Esophagus muscularis mucosa (tissue), 4 donors: ENCODE measurements at regions not wholly inside any gene's neighbourhood (a gene's known extent, or its start where the extent isn't known, plus 50 kb on each side); places are given as distances from the start of the nearest gene placed in this dataset.

Experiments
- DNase-seq: peaks from one replicate; pipeline ENCODE4 v3.0.0-alpha.2; 2017; ENCODE audit errors: extremely low spot score
- H3K27ac ChIP-seq, 4 donors: fragments of 200-600 bp; sonication (generic); replicated peaks in 1 of 4; 1 replicate in 3 of 4; 2 replicates in 1 of 4; pipeline ENCODE4 v1.5.1; 2016 to 2019; ENCODE audit warnings: mild to moderate bottlenecking in 1 of 4
- H3K27me3 ChIP-seq, 4 donors: fragments of 200-600 bp; sonication (generic); one replicate each; pipeline versions ENCODE4 v1.5.1 to v1.6.0; 2016 to 2019
- H3K36me3 ChIP-seq, 4 donors: fragments of 200-600 bp; sonication (generic); one replicate each; pipeline ENCODE4 v1.5.1; 2016 to 2019
- H3K4me1 ChIP-seq, 4 donors: fragments of 200-600 bp; sonication (generic); one replicate each; pipeline ENCODE4 v1.5.1; 2016 to 2019
- H3K4me3 ChIP-seq, 4 donors: fragments of 200-600 bp; sonication (generic); 1 replicate in 2 of 4; 2 replicates in 2 of 4; pipeline ENCODE4 v1.5.1; 2016 to 2019; ENCODE audit warnings: mild to moderate bottlenecking in 4 of 4, moderate library complexity in 1 of 4
- H3K9me3 ChIP-seq, 4 donors: fragments of 200-600 bp; sonication (generic); 1 replicate in 3 of 4; 2 replicates in 1 of 4; pipeline ENCODE4 v1.5.1; 2016 to 2019
- EP300 ChIP-seq: sonication (generic); formaldehyde crosslinking; IDR thresholded peaks from one replicate; pipeline ENCODE4 v1.6.1; 2017; ENCODE audit warnings: antibody characterized with exemption
- POLR2A ChIP-seq: fragments of 450-650 bp; IDR thresholded peaks from one replicate; pipeline ENCODE4 v1.6.1; 2017; ENCODE audit warnings: antibody characterized with exemption, moderate library complexity, mild to moderate bottlenecking, low read depth
- POLR2AphosphoS5 ChIP-seq, 2 donors: sonication (generic); formaldehyde crosslinking; IDR thresholded peaks; one replicate each; pipeline ENCODE4 v1.6.1; 2017; ENCODE audit warnings: antibody characterized with exemption in 2 of 2
- WGBS: methylation state at CpG from one replicate; pipeline ENCODE4 v1.1.5; 2018; 5-methylcytosine and 5-hydroxymethylcytosine counted together
- intact Hi-C: fragments of 100-400 bp; cut with DNase I; formaldehyde crosslinking; loops from one replicate; pipeline ENCODE4 v1.15.1; 2023
- TF ChIP-seq, protein P1 (sequence below), 3 experiments: fragments of 200-600 bp in 2 of 3; fragments of 450-650 bp in 1 of 3; sonication (generic) in 2 of 3; IDR thresholded peaks; one replicate each; pipeline ENCODE4 v1.5.1; 2017 to 2019; ENCODE audit warnings: antibody characterized with exemption in 3 of 3, mild to moderate bottlenecking in 2 of 3, moderate library complexity in 1 of 3

DNA sequence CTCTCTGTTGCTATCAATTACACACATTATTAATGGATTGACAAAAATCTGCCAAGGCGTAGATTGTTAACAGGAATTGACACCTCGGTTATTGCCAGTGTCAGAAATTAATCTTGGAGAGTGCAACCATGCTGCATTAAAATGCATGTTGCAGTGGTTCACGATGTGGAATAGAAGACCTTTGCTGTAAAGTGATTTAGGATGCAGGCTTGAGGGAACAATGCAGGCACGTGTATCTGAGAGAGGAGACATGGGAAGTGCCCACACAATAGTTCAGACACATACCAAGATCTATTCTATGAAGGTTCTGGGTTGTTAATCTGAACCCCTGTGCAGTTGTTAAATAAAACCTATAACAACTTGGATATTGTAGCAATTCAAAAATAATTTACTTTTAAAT lies 1032.8 kb upstream of the CDH8 start:
- Histone ChIP-seq H3K9me3 (no peaks in the 10 kb centered on the region), H3K4me1 (no peaks in the 10 kb centered on the region), H3K27me3 (no peaks in the 10 kb centered on the region), H3K27ac (no peak overlapping the region), H3K36me3 (no peaks in the 10 kb centered on the region), H3K4me3 (no peak overlapping the region)
- DNase-seq: no peak
- TF ChIP-seq, protein P1, sequence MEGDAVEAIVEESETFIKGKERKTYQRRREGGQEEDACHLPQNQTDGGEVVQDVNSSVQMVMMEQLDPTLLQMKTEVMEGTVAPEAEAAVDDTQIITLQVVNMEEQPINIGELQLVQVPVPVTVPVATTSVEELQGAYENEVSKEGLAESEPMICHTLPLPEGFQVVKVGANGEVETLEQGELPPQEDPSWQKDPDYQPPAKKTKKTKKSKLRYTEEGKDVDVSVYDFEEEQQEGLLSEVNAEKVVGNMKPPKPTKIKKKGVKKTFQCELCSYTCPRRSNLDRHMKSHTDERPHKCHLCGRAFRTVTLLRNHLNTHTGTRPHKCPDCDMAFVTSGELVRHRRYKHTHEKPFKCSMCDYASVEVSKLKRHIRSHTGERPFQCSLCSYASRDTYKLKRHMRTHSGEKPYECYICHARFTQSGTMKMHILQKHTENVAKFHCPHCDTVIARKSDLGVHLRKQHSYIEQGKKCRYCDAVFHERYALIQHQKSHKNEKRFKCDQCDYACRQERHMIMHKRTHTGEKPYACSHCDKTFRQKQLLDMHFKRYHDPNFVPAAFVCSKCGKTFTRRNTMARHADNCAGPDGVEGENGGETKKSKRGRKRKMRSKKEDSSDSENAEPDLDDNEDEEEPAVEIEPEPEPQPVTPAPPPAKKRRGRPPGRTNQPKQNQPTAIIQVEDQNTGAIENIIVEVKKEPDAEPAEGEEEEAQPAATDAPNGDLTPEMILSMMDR (IDR thresholded peaks at IDR 0.05): no peak
- TF ChIP-seq POLR2A (no peak), POLR2AphosphoS5 (IDR thresholded peaks at IDR 0.05) (no peak), EP300 (no peak)
- 64% methylated on average over 4 of the region's 4 CpGs for WGBS
- intact Hi-C loops: no loop called here

DNA sequence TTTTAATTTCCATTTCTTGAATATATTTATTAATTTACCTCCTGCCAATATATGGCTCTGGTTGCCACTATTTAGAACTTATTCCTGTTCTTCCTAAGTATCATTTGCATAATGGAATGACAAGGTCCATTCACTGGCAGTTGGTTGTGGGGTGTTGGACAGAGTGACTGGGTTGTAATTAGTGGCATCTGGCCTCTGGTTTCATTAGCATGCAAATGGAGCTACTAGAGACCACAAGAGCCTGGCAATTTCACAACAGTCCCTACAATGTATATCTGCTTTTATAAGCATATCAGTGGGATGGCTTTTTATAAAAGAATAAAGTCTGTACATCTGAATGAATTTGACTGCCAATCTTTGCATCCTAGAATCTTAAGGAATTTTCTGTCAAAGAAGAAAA lies 1030.9 kb upstream of the CDH8 start:
- H3K27ac ChIP-seq: no peak overlapping the region
- no peak for TF ChIP-seq POLR2A
- TF ChIP-seq POLR2AphosphoS5 (IDR thresholded peaks at IDR 0.05): no peak
- TF ChIP-seq EP300: no peak
- TF ChIP-seq, protein P1 (IDR thresholded peaks at IDR 0.05): no peak
- no peaks in the 10 kb centered on the region for H3K27me3 ChIP-seq
- DNase-seq: no peak
- H3K4me1 ChIP-seq: no peaks in the 10 kb centered on the region
- no peaks in the 10 kb centered on the region for H3K9me3 ChIP-seq
- H3K36me3 ChIP-seq: no peaks in the 10 kb centered on the region
- intact Hi-C loops: no loop called here
- no peak overlapping the region for H3K4me3 ChIP-seq

DNA sequence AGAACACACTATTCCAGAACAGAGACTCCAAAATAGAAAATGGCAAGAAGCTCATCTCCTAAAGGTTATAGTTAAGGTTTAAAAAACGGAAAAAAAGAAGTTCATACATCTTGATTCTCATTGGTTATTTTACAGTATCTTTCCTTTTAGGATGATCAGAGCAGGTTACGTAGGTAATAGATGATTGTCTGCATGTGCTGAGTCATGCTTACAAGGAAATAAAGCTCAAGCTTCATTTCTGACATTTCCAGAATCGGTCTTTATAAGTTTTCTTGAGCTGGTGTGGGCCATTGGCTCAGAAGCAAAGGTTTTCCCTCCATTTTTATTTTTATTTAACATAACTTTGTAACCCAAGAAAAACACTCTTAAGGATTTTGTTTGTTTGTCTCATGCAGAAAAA lies 1030.3 kb upstream of the CDH8 start:
- 77% methylated on average over 3 of the region's 3 CpGs for WGBS
- intact Hi-C loops: no loop called here
- Histone ChIP-seq H3K4me1 (no peaks in the 10 kb centered on the region), H3K27ac (no peak overlapping the region), H3K4me3 (no peak overlapping the region), H3K9me3 (peaks cover 0 to 5% (median 0%) of the 10 kb centered on the region in 4 donors), H3K27me3 (no peaks in the 10 kb centered on the region), H3K36me3 (no peaks in the 10 kb centered on the region)
- DNase-seq: no peak
- TF ChIP-seq POLR2AphosphoS5 (IDR thresholded peaks at IDR 0.05) (no peak), EP300 (no peak), POLR2A (no peak)
- TF ChIP-seq, protein P1 (IDR thresholded peaks at IDR 0.05): no peak

DNA sequence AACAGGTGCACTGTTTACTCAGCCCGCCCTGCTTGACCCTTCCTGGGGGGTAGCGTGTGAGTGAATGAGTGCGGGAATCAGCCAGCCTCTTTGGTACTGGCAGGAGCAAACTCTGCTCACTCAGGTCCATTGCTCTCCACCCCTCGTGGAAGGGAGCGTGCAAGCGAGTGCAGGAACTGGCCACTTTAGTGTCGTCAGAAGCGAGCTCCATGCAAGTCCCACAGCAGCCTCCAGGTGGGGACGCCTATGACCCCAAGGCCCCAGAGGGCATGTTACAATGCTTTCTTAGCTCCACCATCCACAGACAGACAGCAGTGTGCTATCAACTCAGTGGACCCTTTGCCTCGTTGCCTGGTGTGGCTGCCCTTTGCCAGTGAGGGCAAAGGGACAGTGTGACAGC lies 1025.1 kb upstream of the CDH8 start:
- Histone ChIP-seq H3K36me3 (no peaks in the 10 kb centered on the region), H3K9me3 (peaks cover 0 to 7% (median 0%) of the 10 kb centered on the region in 4 donors), H3K27ac (no peak overlapping the region), H3K27me3 (no peaks in the 10 kb centered on the region), H3K4me3 (no peak overlapping the region), H3K4me1 (no peaks in the 10 kb centered on the region)
- DNase-seq: no peak
- TF ChIP-seq, protein P1 (IDR thresholded peaks at IDR 0.05): no peak
- TF ChIP-seq POLR2A (no peak), POLR2AphosphoS5 (IDR thresholded peaks at IDR 0.05) (no peak), EP300 (no peak)
- 93% methylated on average over 7 of the region's 10 CpGs for WGBS
- intact Hi-C loops: no loop called here

DNA sequence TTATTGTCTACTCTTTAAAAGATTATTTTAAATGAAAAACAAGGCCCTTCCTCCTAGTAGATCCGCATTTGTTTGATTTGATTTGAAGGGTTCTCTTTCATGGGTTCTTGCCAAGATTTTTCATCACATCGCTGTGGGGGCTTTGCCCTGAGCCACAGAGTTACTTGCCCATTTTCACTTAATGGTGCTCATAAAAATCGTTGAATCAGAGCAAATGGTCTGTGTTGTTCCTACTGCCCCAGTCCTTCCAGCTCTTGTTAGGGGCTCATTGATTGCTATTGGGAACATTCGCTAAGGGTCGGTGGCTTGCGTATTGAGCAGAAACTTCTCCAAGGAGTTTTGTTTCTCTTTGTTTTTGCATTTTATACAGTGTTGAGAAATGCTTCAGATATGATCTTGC lies 1023.4 kb upstream of the CDH8 start:
- Histone ChIP-seq H3K36me3 (no peaks in the 10 kb centered on the region), H3K27me3 (no peaks in the 10 kb centered on the region), H3K4me3 (no peak overlapping the region), H3K4me1 (no peaks in the 10 kb centered on the region), H3K27ac (no peak overlapping the region), H3K9me3 (peaks cover 0 to 7% (median 0%) of the 10 kb centered on the region in 4 donors)
- DNase-seq: no peak
- TF ChIP-seq, protein P1 (IDR thresholded peaks at IDR 0.05): no peak
- no peak for TF ChIP-seq EP300
- no peak for TF ChIP-seq POLR2A
- no peak for TF ChIP-seq POLR2AphosphoS5 (IDR thresholded peaks at IDR 0.05)
- intact Hi-C loops: no loop called here
- WGBS: 91% methylated on average over 6 of the region's 6 CpGs
